ENCODE measurements at regions not wholly inside any gene's neighbourhood (a gene's known extent, or its start where the extent isn't known, plus 50 kb on each side); places are given as distances from the start of the nearest gene placed in this dataset.

DNA sequence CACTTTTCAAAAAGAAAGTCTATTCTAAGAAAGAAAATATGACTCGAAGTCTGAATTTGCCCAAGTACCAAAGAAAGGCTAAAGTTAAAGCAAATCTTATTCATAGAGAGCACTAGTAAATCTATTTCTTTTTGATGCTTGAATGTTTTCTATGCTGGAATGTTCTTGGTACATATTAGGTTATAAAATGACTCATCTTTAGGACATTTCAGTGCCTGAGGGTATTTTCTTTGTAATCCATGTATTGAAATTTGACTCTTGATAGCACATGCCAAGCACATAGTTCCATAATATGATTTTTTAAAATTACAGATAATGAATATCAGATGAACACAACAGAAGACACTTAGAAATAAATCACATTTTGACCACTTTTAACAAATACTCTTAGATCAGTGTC, 232.8 kb downstream of the TRIML1 start:
- H3K4me3 ChIP-seq (ENCODE audit: low read depth, low read length), result no peak overlapping the region
- no peak overlapping the region for H3K27ac ChIP-seq (ENCODE audit: extremely low read depth, low read depth, low read length)
- TF ChIP-seq ZIC2 (tag by site-specific recombination; IDR thresholded peaks at IDR 0.05), result no peak
- TF ChIP-seq ZNF23 (tag by site-specific recombination; IDR thresholded peaks at IDR 0.05; ENCODE audit: borderline replicate concordance), result no peak
- TF ChIP-seq ZFP37 (tag by site-specific recombination; IDR thresholded peaks at IDR 0.05), result no peak
- TF ChIP-seq GLIS2 (tag by site-specific recombination; IDR thresholded peaks at IDR 0.05), result no peak
- TF ChIP-seq ZNF521 (tag by site-specific recombination; IDR thresholded peaks at IDR 0.05), result no peak
- TF ChIP-seq ZNF585B (tag by site-specific recombination; IDR thresholded peaks at IDR 0.05), result no peak
- no peak for TF ChIP-seq ZNF677 (tag by site-specific recombination; IDR thresholded peaks at IDR 0.05)
- TF ChIP-seq SETDB1 (IDR thresholded peaks at IDR 0.05; ENCODE audit: insufficient read length, low read length), result no peak
- no peak for TF ChIP-seq ZNF830 (tag by site-specific recombination; IDR thresholded peaks at IDR 0.05; ENCODE audit: low read depth)
- TF ChIP-seq ZNF341 (tag by site-specific recombination; IDR thresholded peaks at IDR 0.05; ENCODE audit: low read depth), result no peak
- TF ChIP-seq ZNF624 (tag by site-specific recombination; IDR thresholded peaks at IDR 0.05), result no peak
- TF ChIP-seq, protein P1, sequence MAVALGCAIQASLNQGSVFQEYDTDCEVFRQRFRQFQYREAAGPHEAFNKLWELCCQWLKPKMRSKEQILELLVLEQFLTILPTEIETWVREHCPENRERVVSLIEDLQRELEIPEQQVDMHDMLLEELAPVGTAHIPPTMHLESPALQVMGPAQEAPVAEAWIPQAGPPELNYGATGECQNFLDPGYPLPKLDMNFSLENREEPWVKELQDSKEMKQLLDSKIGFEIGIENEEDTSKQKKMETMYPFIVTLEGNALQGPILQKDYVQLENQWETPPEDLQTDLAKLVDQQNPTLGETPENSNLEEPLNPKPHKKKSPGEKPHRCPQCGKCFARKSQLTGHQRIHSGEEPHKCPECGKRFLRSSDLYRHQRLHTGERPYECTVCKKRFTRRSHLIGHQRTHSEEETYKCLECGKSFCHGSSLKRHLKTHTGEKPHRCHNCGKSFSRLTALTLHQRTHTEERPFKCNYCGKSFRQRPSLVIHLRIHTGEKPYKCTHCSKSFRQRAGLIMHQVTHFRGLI (tag by site-specific recombination; IDR thresholded peaks at IDR 0.05), result no peak
- no peak for TF ChIP-seq ZBTB17 (tag by site-specific recombination; IDR thresholded peaks at IDR 0.05)
- no peak for TF ChIP-seq ZNF548 (tag by site-specific recombination; IDR thresholded peaks at IDR 0.05)
- TF ChIP-seq, protein P2, sequence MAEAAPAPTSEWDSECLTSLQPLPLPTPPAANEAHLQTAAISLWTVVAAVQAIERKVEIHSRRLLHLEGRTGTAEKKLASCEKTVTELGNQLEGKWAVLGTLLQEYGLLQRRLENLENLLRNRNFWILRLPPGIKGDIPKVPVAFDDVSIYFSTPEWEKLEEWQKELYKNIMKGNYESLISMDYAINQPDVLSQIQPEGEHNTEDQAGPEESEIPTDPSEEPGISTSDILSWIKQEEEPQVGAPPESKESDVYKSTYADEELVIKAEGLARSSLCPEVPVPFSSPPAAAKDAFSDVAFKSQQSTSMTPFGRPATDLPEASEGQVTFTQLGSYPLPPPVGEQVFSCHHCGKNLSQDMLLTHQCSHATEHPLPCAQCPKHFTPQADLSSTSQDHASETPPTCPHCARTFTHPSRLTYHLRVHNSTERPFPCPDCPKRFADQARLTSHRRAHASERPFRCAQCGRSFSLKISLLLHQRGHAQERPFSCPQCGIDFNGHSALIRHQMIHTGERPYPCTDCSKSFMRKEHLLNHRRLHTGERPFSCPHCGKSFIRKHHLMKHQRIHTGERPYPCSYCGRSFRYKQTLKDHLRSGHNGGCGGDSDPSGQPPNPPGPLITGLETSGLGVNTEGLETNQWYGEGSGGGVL (tag by site-specific recombination; IDR thresholded peaks at IDR 0.05), result no peak
- TF ChIP-seq ZNF324 (tag by site-specific recombination; IDR thresholded peaks at IDR 0.05), result no peak
- no peak for TF ChIP-seq ZBTB21 (tag by site-specific recombination; IDR thresholded peaks at IDR 0.05)
- ChIA-PET POLR2A (no interaction called here), CTCF (no interaction called here)
- H3K36me3 ChIP-seq (ENCODE audit: control insufficient read depth in 2 of 2, insufficient read depth in 1 of 2, low read length in 2 of 2), result no peaks in the 10 kb centered on the region
- H3K4me1 ChIP-seq (ENCODE audit: control insufficient read depth, insufficient read depth, low read length), result no peaks in the 10 kb centered on the region
- no peaks in the 10 kb centered on the region for H3K9me3 ChIP-seq (ENCODE audit: control insufficient read depth, insufficient read depth, low read depth, low read length)

DNA sequence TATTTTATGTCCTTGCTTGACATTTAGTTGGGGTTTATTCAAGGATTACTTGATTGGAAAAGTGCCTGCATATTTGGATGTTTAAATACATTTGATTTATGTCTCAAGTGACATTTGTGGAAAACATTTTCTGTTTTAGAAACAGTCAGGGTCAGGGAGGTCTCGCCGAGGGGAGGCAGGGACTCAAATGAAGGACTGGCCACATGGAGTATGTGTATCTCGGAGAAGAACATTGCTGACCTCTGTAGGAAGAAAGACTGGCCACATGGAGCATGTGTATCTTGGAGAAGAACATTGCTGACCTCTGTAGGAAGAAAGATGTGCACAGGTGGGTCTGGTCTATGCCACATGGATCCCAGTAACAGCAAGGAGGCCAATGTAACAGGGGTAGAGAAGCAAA, 233.6 kb downstream of the TRIML1 start:
- Histone ChIP-seq H3K4me3 (ENCODE audit: low read depth, low read length) (no peak overlapping the region), H3K27ac (ENCODE audit: extremely low read depth, low read depth, low read length) (no peak overlapping the region), H3K4me1 (ENCODE audit: control insufficient read depth, insufficient read depth, low read length) (no peaks in the 10 kb centered on the region), H3K36me3 (ENCODE audit: control insufficient read depth in 2 of 2, insufficient read depth in 1 of 2, low read length in 2 of 2) (no peaks in the 10 kb centered on the region), H3K9me3 (ENCODE audit: control insufficient read depth, insufficient read depth, low read depth, low read length) (no peaks in the 10 kb centered on the region)
- ChIA-PET POLR2A (no interaction called here), CTCF (no interaction called here)
- TF ChIP-seq ZNF155 (tag by site-specific recombination; IDR thresholded peaks at IDR 0.05) (no peak), ZNF174 (tag by site-specific recombination; IDR thresholded peaks at IDR 0.05) (no peak), ZNF354C (tag by site-specific recombination; IDR thresholded peaks at IDR 0.05; ENCODE audit: borderline replicate concordance, low read depth) (no peak), KLF16 (tag by site-specific recombination; IDR thresholded peaks at IDR 0.05) (no peak), ZNF701 (tag by site-specific recombination; IDR thresholded peaks at IDR 0.05) (no peak), KLF8 (tag by site-specific recombination; IDR thresholded peaks at IDR 0.05) (no peak), ZNF248 (tag by site-specific recombination; IDR thresholded peaks at IDR 0.05) (no peak), HOXA7 (CRISPR knock-in tag; IDR thresholded peaks at IDR 0.05; ENCODE audit: borderline replicate concordance) (no peak), ZNF133 (tag by site-specific recombination; IDR thresholded peaks at IDR 0.05) (no peak), ZNF19 (tag by site-specific recombination; IDR thresholded peaks at IDR 0.05; ENCODE audit: low read depth) (no peak), ZNF549 (tag by site-specific recombination; IDR thresholded peaks at IDR 0.05) (no peak)
- TF ChIP-seq, protein P3, sequence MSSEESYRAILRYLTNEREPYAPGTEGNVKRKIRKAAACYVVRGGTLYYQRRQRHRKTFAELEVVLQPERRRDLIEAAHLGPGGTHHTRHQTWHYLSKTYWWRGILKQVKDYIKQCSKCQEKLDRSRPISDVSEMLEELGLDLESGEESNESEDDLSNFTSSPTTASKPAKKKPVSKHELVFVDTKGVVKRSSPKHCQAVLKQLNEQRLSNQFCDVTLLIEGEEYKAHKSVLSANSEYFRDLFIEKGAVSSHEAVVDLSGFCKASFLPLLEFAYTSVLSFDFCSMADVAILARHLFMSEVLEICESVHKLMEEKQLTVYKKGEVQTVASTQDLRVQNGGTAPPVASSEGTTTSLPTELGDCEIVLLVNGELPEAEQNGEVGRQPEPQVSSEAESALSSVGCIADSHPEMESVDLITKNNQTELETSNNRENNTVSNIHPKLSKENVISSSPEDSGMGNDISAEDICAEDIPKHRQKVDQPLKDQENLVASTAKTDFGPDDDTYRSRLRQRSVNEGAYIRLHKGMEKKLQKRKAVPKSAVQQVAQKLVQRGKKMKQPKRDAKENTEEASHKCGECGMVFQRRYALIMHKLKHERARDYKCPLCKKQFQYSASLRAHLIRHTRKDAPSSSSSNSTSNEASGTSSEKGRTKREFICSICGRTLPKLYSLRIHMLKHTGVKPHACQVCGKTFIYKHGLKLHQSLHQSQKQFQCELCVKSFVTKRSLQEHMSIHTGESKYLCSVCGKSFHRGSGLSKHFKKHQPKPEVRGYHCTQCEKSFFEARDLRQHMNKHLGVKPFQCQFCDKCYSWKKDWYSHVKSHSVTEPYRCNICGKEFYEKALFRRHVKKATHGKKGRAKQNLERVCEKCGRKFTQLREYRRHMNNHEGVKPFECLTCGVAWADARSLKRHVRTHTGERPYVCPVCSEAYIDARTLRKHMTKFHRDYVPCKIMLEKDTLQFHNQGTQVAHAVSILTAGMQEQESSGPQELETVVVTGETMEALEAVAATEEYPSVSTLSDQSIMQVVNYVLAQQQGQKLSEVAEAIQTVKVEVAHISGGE (tag by site-specific recombination; conservative IDR thresholded peaks at IDR 0.05; ENCODE audit: low read depth), result no peak
- TF ChIP-seq, protein P4, sequence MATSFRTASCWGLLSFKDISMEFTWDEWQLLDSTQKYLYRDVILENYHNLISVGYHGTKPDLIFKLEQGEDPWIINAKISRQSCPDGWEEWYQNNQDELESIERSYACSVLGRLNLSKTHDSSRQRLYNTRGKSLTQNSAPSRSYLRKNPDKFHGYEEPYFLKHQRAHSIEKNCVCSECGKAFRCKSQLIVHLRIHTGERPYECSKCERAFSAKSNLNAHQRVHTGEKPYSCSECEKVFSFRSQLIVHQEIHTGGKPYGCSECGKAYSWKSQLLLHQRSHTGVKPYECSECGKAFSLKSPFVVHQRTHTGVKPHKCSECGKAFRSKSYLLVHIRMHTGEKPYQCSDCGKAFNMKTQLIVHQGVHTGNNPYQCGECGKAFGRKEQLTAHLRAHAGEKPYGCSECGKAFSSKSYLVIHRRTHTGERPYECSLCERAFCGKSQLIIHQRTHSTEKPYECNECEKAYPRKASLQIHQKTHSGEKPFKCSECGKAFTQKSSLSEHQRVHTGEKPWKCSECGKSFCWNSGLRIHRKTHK (tag by site-specific recombination; IDR thresholded peaks at IDR 0.05), result no peak
